GM12878 (cell line): ENCODE measurements at regions not wholly inside any gene's neighbourhood (a gene's known extent, or its start where the extent isn't known, plus 50 kb on each side); places are given as distances from the start of the nearest gene placed in this dataset.

Experiments
- JUND ChIP-seq: IDR thresholded peaks from 2 replicates; pipeline ENCODE4 v1.6.1; 2012; ENCODE audit warnings: low read depth, mild to moderate bottlenecking, low read length, improper control_type of control experiment, moderate library complexity
- KAT2A ChIP-seq: conservative IDR thresholded peaks from 2 replicates; pipeline ENCODE4 v1.6.1; 2011; ENCODE audit warnings: low read depth, low read length; ENCODE audit not compliant: control insufficient read depth
- POLR2A ChIP-seq: IDR thresholded peaks from 2 replicates; pipeline ENCODE4 v1.6.1; 2011; ENCODE audit warnings: low read depth, mild to moderate bottlenecking, low read length
- POU2F2 ChIP-seq: IDR thresholded peaks from 3 replicates; pipeline ENCODE4 v1.6.1; 2011; ENCODE audit warnings: low read depth, mild to moderate bottlenecking, low read length, borderline replicate concordance
- SPI1 ChIP-seq: IDR thresholded peaks from 2 replicates; pipeline ENCODE4 v1.6.1; 2011; ENCODE audit warnings: low read depth, mild to moderate bottlenecking, low read length, moderate library complexity, borderline replicate concordance; ENCODE audit not compliant: insufficient read depth
- WRNIP1 ChIP-seq: IDR thresholded peaks from 2 replicates; pipeline ENCODE4 v1.6.1; 2011; ENCODE audit warnings: low read depth, low read length, improper control_type of control experiment, borderline replicate concordance
- ZBED1 ChIP-seq: IDR thresholded peaks from 2 replicates; pipeline ENCODE4 v1.6.1; 2016; ENCODE audit warnings: borderline replicate concordance
- TF ChIP-seq, protein P1 (sequence below): fragments of 450-650 bp; IDR thresholded peaks from 2 replicates; pipeline ENCODE4 v1.6.1; 2017; ENCODE audit warnings: antibody characterized with exemption, mild to moderate bottlenecking, moderate library complexity
- TF ChIP-seq, protein P2 (sequence below): fragments of 450-650 bp; formaldehyde crosslinking; IDR thresholded peaks from 2 replicates; pipeline ENCODE4 v1.4.0; 2020; ENCODE audit warnings: mild to moderate bottlenecking, moderate library complexity
- TF ChIP-seq, protein P3 (sequence below): fragments of 450-650 bp; IDR thresholded peaks from 2 replicates; pipeline ENCODE4 v1.6.1; 2017; ENCODE audit warnings: mild to moderate bottlenecking, moderate library complexity
- TF ChIP-seq, protein P4 (sequence below): fragments of 450-650 bp; conservative IDR thresholded peaks from 2 replicates; pipeline ENCODE4 v1.6.1; 2017; ENCODE audit warnings: mild to moderate bottlenecking, moderate library complexity
- TF ChIP-seq, protein P5 (sequence below): fragments of 450-650 bp; IDR thresholded peaks from 2 replicates; pipeline ENCODE4 v1.6.1; 2016; ENCODE audit warnings: mild to moderate bottlenecking

DNA sequence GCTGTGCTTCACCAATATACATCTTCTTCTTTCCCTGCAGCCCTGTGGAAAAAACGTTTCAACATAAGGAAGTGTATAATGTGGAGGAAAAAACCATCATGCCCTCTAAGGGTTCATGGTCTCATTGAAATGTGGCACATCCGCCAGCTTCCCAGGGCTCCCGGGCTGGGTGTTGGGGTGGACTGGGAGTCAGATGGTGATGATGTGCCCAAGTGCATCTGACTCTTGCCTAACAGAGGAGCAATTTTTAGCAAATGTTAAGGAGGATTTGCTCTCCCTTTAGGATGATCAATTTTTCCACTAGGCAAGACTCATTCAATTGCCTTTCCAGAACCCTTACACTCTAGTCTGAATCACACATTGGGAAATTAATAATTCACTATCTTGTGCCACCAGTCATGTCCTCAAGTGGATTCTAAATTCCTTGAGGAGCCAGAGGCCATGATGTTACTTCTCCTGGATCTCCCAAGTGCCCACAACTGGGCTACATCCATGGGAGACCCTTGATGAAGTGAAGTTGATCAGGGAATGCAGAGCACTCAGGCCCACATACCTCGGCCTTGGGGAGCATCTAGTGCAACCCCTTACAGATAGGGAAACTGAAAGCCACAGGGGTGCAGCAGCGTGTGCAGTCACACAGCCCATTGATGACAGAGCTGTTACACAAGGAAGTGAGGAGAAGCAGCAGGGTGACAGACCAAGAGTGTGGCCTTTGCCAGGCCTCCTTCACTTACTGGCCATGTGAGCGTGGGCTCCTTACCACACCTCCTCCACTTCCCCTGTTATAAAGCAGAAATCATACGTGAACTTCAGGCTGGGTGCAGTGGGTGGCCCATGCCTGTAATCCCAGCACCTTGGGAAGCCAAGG, 100.0 kb upstream of the SLC44A3 start (continued):
- TF ChIP-seq, protein P1, sequence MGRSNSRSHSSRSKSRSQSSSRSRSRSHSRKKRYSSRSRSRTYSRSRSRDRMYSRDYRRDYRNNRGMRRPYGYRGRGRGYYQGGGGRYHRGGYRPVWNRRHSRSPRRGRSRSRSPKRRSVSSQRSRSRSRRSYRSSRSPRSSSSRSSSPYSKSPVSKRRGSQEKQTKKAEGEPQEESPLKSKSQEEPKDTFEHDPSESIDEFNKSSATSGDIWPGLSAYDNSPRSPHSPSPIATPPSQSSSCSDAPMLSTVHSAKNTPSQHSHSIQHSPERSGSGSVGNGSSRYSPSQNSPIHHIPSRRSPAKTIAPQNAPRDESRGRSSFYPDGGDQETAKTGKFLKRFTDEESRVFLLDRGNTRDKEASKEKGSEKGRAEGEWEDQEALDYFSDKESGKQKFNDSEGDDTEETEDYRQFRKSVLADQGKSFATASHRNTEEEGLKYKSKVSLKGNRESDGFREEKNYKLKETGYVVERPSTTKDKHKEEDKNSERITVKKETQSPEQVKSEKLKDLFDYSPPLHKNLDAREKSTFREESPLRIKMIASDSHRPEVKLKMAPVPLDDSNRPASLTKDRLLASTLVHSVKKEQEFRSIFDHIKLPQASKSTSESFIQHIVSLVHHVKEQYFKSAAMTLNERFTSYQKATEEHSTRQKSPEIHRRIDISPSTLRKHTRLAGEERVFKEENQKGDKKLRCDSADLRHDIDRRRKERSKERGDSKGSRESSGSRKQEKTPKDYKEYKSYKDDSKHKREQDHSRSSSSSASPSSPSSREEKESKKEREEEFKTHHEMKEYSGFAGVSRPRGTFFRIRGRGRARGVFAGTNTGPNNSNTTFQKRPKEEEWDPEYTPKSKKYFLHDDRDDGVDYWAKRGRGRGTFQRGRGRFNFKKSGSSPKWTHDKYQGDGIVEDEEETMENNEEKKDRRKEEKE: no peak
- TF ChIP-seq ZBED1 (no peak), JUND (no peak), SPI1 (peak; percentile 66; the same call in 1 of the 2 replicates), POLR2A (peak; percentile 64), WRNIP1 (no peak), KAT2A (no peak), POU2F2 (no peak)
- TF ChIP-seq, protein P2, sequence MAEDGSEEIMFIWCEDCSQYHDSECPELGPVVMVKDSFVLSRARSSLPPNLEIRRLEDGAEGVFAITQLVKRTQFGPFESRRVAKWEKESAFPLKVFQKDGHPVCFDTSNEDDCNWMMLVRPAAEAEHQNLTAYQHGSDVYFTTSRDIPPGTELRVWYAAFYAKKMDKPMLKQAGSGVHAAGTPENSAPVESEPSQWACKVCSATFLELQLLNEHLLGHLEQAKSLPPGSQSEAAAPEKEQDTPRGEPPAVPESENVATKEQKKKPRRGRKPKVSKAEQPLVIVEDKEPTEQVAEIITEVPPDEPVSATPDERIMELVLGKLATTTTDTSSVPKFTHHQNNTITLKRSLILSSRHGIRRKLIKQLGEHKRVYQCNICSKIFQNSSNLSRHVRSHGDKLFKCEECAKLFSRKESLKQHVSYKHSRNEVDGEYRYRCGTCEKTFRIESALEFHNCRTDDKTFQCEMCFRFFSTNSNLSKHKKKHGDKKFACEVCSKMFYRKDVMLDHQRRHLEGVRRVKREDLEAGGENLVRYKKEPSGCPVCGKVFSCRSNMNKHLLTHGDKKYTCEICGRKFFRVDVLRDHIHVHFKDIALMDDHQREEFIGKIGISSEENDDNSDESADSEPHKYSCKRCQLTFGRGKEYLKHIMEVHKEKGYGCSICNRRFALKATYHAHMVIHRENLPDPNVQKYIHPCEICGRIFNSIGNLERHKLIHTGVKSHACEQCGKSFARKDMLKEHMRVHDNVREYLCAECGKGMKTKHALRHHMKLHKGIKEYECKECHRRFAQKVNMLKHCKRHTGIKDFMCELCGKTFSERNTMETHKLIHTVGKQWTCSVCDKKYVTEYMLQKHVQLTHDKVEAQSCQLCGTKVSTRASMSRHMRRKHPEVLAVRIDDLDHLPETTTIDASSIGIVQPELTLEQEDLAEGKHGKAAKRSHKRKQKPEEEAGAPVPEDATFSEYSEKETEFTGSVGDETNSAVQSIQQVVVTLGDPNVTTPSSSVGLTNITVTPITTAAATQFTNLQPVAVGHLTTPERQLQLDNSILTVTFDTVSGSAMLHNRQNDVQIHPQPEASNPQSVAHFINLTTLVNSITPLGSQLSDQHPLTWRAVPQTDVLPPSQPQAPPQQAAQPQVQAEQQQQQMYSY (CRISPR knock-in tag): no peak
- TF ChIP-seq, protein P3, sequence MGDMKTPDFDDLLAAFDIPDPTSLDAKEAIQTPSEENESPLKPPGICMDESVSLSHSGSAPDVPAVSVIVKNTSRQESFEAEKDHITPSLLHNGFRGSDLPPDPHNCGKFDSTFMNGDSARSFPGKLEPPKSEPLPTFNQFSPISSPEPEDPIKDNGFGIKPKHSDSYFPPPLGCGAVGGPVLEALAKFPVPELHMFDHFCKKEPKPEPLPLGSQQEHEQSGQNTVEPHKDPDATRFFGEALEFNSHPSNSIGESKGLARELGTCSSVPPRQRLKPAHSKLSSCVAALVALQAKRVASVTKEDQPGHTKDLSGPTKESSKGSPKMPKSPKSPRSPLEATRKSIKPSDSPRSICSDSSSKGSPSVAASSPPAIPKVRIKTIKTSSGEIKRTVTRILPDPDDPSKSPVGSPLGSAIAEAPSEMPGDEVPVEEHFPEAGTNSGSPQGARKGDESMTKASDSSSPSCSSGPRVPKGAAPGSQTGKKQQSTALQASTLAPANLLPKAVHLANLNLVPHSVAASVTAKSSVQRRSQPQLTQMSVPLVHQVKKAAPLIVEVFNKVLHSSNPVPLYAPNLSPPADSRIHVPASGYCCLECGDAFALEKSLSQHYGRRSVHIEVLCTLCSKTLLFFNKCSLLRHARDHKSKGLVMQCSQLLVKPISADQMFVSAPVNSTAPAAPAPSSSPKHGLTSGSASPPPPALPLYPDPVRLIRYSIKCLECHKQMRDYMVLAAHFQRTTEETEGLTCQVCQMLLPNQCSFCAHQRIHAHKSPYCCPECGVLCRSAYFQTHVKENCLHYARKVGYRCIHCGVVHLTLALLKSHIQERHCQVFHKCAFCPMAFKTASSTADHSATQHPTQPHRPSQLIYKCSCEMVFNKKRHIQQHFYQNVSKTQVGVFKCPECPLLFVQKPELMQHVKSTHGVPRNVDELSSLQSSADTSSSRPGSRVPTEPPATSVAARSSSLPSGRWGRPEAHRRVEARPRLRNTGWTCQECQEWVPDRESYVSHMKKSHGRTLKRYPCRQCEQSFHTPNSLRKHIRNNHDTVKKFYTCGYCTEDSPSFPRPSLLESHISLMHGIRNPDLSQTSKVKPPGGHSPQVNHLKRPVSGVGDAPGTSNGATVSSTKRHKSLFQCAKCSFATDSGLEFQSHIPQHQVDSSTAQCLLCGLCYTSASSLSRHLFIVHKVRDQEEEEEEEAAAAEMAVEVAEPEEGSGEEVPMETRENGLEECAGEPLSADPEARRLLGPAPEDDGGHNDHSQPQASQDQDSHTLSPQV: no peak
- TF ChIP-seq, protein P4, sequence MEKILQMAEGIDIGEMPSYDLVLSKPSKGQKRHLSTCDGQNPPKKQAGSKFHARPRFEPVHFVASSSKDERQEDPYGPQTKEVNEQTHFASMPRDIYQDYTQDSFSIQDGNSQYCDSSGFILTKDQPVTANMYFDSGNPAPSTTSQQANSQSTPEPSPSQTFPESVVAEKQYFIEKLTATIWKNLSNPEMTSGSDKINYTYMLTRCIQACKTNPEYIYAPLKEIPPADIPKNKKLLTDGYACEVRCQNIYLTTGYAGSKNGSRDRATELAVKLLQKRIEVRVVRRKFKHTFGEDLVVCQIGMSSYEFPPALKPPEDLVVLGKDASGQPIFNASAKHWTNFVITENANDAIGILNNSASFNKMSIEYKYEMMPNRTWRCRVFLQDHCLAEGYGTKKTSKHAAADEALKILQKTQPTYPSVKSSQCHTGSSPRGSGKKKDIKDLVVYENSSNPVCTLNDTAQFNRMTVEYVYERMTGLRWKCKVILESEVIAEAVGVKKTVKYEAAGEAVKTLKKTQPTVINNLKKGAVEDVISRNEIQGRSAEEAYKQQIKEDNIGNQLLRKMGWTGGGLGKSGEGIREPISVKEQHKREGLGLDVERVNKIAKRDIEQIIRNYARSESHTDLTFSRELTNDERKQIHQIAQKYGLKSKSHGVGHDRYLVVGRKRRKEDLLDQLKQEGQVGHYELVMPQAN: no peak; the same call in 1 of the 2 replicates
- TF ChIP-seq, protein P5, sequence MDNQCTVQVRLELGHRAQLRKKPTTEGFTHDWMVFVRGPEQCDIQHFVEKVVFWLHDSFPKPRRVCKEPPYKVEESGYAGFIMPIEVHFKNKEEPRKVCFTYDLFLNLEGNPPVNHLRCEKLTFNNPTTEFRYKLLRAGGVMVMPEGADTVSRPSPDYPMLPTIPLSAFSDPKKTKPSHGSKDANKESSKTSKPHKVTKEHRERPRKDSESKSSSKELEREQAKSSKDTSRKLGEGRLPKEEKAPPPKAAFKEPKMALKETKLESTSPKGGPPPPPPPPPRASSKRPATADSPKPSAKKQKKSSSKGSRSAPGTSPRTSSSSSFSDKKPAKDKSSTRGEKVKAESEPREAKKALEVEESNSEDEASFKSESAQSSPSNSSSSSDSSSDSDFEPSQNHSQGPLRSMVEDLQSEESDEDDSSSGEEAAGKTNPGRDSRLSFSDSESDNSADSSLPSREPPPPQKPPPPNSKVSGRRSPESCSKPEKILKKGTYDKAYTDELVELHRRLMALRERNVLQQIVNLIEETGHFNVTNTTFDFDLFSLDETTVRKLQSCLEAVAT: peak; percentile 44; the same call in 1 of the 2 replicates
